Stimulated activated CD4-positive, alpha-beta T cell treated with anti-CD3 and anti-CD28 coated beads, TNF-alpha, amount 100 ng/mL, for 1 hour (primary cell): ENCODE measurements at regions not wholly inside any gene's neighbourhood (a gene's known extent, or its start where the extent isn't known, plus 50 kb on each side); places are given as distances from the start of the nearest gene placed in this dataset.
"Not testable (repeated sequence)": the region's sequence is repeated elsewhere in the genome, so short reads cannot be mapped to it uniquely, and the experiment has no call there.

Experiments used
- DNase-seq, 3 donors: peaks; one replicate each; pipeline ENCODE4 v3.0.0-alpha.2; 2020; ENCODE audit warnings: low read depth in 3 of 3, low spot score in 1 of 3

DNA sequence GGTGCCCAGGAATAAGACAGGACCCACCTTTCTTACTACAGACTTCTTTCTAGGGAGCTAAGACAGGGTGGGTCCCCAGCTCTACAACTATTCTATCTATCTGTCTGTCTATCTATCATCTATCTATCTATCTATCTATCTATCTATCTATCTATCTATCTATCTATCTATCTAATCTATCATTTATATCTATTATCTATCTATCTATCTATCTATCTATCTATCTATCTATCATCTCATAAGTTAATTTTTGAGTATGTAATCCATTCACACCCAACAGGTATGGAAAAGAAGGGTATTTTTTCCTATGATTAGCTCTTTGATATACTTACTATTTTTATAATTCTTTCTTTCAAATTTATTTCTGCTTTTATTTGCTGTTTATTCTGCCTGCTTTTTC lies 55.9 kb downstream of the BAMBI start:
- DNase-seq: no peak

GRCh38 chr10:28733647-28734046 lies 56.3 kb downstream of the BAMBI start:
- no peak for DNase-seq

- DNase-seq: no peak
These were observed 57.8 kb downstream of the BAMBI start for GRCh38 chr10:28734938-28735759.

GRCh38 chr10:28737096-28737495 lies 59.8 kb downstream of the BAMBI start:
- DNase-seq: no peak

DNA sequence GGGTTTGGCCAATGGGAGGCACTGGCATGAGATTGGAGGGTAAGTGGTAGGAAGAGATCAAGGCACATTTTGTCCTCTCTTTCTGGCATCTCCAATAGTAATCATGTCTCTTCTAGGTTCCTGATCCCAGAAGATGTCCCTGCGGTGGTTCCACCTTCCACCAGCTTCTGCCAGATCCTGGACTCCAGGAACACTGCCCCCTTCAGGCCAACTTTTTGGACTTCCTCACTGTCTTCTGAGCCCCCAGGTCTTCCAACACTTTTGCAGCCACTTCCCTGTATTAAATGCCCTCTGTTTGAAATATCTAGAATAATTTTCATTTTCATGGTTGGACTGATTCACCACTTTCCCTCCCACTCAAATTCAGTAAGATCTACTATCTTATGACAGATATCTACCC lies 60.9 kb downstream of the BAMBI start:
- DNase-seq: no peak

GRCh38 chr10:28743576-28743975 lies 66.3 kb downstream of the BAMBI start:
- DNase-seq: no peak

DNA sequence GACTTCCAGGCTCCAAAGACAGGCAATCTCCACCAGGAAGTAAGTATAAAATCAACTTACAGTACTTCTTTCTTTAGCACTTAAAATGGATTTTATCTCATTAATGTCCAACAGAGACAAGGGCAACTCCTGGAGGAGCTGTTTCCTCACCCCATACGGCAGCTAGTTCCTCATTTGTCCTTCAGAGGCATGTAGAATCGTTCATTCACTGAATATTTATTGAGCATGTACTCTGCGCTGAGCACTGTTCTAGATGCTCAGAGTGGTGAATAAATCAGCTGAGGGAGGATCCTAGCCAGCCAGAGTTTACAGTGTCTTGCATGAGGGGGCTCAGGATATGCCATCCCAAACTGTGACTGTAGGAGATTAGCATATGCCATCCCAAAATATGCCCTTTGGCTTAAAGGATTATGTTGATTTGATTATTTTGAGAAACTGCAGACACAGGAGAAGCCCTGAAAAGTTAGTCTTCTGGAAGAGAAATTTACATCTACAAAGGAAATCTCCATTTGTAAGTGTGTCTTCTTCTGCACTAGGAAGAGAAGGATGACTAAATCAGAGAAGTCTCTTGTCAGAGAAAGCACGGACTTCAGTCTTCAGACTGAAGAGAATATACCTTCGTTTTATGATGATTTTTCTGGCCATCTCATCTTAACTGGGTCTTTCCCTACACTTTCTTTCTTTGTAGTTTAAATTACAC lies 66.9 kb downstream of the BAMBI start:
- DNase-seq: no peak

GRCh38 chr10:28754930-28755718 lies 77.8 kb downstream of the BAMBI start:
- no peak for DNase-seq

- DNase-seq: no peak
These were observed 83.9 kb downstream of the BAMBI start for GRCh38 chr10:28761084-28761846.

DNA sequence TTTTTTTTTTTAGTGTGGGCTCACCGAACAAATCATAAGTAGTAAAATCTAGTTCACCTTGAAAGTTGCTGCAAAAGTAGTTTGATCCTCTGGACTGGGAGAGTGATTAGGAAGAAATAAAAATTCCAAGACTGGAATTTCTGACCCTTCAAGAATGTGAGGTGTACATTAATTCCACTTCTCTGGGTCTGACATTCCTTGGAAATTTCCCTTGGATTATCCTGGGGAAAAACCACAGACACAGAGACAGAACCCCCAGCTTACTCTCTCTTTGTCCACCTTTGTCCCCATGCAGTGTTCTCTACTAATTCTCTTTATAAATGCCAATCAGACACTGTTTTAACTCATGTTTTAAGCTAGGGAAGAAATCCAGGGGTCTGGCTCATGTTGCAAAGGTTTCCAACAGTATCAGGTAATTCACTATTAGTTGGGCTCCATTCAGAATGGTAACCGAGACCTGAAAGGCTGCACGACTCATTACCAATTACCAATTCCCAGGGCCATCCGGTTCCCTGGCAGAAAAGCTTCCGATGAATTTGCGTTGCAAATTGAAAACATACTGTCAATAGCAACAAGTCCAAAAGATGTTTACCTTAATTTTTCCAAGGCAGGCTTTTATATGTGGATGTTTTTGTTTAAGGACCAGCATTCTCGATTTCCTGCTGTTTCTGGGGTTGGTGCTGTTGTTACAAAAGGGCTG lies 86.3 kb downstream of the BAMBI start:
- DNase-seq: no peak

GRCh38 chr10:28765641-28766040 lies 88.3 kb downstream of the BAMBI start:
- no peak for DNase-seq

GRCh38 chr10:28768227-28768626 lies 90.9 kb downstream of the BAMBI start:
- no peak for DNase-seq

DNA sequence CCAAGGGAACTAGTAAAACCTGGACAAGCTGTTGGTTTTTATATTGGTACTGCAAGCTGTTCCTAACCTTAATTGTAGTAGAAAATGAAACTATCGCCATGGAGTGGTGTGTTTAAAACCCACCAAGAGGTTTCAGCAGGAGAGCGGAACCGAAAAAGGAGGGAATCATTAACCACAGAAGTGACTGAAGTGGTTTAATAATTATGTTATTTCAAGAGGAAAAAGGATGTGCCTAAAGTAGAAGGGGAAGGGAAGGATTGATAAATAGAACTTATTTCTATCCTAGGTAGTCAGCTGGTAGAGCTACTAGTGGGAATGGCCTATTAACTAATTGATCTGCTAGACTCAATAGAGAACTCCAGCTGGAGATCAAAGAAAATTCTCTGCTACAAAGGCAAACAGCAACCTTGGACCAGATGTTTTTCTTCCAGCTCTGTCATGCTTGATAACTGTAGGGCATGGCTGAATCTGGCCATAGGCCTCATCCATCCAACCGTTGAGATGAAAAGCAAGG lies 91.8 kb downstream of the BAMBI start:
- no peak for DNase-seq

GRCh38 chr10:28771580-28772090 lies 94.3 kb downstream of the BAMBI start:
- not testable (repeated sequence) for DNase-seq

- no peak for DNase-seq
These were observed 97.0 kb downstream of the BAMBI start for GRCh38 chr10:28774051-28774995.

- DNase-seq: no peak
These were observed 98.5 kb downstream of the BAMBI start for GRCh38 chr10:28775773-28776172.

GRCh38 chr10:28776519-28776918 lies 99.2 kb downstream of the BAMBI start:
- DNase-seq: no peak

DNA sequence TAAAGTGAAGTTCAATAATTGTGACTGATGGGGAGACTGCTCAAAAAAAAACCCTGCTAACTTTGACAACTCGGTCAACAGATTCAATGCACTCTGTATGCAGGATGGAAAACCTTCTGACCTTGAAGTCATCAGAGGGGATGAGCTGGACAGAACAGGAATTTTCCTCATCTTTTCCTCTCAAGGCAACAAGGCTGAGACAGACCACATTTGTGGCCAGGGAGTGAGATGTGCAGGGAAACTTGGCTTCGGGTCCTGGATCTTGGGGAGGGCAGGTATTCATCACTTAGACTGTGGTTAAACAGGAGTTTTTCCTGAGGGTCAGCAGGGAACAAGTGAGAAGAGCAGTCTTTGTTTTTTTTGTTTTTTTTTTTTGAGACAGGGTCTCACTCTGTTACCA lies 100.6 kb downstream of the BAMBI start:
- no peak for DNase-seq

DNA sequence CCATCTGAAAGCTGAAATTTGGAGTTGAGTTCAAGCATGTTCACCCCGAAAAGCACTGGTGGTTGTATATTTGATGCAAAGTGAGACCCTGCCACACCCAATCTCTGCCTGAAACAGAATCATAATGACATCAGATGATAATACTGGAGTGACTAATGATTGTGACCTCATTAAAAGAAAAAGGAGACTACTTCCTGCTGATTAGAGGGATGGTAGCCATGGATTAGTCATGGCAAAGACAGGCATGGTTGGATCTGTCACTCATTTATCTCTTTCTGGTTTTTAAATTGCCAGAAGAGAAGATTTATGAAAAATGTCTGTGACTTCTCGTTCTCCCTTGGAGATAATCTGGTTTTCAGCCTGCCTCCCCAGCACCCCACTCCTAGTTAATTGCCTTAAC lies 101.2 kb downstream of the BAMBI start:
- DNase-seq: no peak
